Fibroblast of the aortic adventitia (primary cell): ENCODE measurements at regions not wholly inside any gene's neighbourhood (a gene's known extent, or its start where the extent isn't known, plus 50 kb on each side); places are given as distances from the start of the nearest gene placed in this dataset.

Experiments used
- DNase-seq: peaks from one replicate; pipeline ENCODE4 v3.0.0-alpha.2; 2010; ENCODE audit warnings: low read depth
- H3K4me3 ChIP-seq: 2 replicates; pipeline ENCODE4 v1.5.1; 2011; ENCODE audit warnings: low read depth, mild to moderate bottlenecking, control low read depth, low read length, moderate library complexity
- TF ChIP-seq, protein P1 (sequence below): IDR thresholded peaks from 2 replicates; pipeline ENCODE4 v1.5.1; 2011; ENCODE audit warnings: mild to moderate bottlenecking, low read length, control low read depth, inconsistent platforms; ENCODE audit not compliant: insufficient read depth

DNA sequence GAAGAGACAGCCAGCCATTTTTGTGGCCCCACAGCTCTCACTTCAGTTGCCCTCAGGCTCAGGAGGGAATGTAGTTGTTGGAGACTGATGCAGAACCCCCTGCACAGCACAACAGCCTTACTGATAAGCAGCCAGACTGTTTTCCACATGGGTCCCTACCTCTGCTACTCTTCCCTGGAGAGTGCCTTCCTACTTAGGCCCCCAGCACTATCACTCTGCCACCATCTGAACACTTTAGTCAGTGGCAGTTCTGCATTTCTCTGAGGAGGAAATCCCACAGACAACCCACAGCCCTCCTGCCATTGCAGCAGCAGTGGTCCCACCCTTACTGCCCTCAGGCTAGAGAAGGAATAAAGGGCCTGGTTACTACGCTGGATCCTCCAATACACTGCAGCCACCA is 61.8 kb upstream of the PTPRD start:
- TF ChIP-seq, protein P1, sequence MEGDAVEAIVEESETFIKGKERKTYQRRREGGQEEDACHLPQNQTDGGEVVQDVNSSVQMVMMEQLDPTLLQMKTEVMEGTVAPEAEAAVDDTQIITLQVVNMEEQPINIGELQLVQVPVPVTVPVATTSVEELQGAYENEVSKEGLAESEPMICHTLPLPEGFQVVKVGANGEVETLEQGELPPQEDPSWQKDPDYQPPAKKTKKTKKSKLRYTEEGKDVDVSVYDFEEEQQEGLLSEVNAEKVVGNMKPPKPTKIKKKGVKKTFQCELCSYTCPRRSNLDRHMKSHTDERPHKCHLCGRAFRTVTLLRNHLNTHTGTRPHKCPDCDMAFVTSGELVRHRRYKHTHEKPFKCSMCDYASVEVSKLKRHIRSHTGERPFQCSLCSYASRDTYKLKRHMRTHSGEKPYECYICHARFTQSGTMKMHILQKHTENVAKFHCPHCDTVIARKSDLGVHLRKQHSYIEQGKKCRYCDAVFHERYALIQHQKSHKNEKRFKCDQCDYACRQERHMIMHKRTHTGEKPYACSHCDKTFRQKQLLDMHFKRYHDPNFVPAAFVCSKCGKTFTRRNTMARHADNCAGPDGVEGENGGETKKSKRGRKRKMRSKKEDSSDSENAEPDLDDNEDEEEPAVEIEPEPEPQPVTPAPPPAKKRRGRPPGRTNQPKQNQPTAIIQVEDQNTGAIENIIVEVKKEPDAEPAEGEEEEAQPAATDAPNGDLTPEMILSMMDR = no peak
- DNase-seq = no peak
- no peak overlapping the region for H3K4me3 ChIP-seq

DNA sequence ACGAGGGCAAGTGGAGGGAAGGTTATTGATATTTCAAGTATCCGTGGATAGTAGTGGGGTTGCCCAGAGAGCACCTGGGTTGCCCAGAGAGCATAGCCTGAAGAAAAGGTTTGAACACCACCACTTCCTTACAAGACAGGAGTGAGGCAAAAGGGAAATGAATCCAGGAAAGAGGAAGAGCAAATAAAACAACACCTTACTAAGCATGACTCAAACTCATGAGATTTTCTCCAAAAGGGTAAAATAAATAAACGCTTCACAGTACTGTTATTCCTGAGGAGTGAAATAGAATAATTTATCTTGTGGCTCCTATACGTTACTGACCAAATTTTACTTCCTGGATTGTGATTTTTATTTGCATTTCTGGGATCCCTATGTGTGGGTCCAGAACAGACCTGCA is 65.2 kb upstream of the PTPRD start:
- no peak for DNase-seq
- TF ChIP-seq, protein P1 = no peak
- no peak overlapping the region for H3K4me3 ChIP-seq

DNA sequence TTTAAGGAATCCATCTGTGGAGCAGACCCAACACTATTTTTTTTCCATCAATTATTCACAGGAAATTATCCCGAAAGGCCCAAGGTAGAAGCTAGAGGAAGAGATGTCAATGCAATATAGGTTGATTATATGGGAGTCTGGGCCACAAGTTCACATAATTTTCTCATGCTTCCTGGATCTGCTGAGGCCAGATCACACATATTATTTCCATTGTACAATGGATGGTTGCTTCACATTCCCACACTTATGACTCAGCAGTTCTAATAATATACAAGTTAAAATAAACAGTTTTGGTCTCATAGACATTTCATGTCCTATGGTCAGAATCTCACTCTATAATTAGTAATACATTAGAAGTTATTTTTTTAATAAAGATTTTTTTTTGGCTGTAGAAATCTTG is 66.0 kb upstream of the PTPRD start:
- DNase-seq = no peak
- TF ChIP-seq, protein P1 = no peak
- no peak overlapping the region for H3K4me3 ChIP-seq

DNA sequence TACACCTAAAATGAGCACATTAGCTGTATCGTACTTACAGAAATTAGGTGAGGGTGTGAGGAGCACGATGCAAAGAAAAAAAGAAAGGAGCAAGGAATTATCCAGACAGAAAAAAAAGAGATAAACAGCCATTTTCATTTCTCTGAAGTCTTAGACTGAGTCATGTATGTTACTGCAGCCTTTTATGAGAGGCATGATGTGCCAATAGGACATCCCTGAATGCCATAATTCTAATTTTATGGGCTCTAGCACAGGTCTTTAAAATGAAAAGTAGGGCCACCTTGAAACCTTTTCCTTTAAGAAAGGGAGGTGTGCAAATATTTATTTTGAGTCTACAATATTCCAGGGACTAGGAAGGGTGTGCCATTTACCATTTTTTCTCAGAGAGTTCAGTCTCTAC is 74.1 kb upstream of the PTPRD start:
- DNase-seq = no peak
- no peak overlapping the region for H3K4me3 ChIP-seq
- TF ChIP-seq, protein P1 = no peak

DNA sequence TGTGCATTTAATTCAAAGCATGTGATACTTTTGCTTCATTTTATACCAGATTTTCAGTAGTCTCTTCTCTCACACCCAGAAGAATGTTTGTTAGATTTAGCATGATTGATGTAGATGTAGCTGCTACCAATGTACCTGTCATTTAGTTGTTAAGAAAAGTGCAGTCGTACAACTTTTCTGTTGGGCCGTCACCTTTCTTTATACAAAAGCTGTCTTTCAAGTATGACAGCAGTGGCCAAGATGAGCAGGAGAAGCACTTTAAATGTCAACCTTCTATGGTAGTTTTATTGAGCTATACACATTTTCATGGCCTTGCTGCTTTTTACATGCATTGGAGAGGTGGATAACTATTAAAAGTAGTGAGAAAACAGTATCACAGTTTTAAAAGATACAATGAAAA is 77.7 kb upstream of the PTPRD start:
- TF ChIP-seq, protein P1 = no peak
- DNase-seq = no peak

DNA sequence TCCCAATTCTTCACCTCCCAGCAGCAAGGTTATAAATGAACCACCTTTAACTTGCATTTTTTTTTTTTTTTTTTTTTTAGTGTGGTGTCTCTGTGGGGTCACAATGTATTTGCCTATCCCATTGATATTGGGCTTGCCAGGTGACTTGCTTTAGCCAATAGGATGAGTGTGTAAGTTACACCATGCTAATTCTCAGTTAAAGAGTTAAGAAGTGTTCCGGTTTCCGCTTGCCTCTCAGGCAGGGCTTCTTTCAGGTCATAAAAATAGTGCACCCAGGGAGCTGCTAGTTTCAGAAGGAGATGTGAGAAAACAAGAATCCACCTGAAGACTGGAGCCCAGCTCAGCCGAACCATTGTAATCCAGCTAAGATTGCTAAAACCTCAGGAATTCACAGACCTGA is 84.2 kb upstream of the PTPRD start:
- H3K4me3 ChIP-seq = no peak overlapping the region
- TF ChIP-seq, protein P1 = no peak
- DNase-seq = no peak

More for the DNA sequence above, 77.7 kb upstream of the PTPRD start:
- H3K4me3 ChIP-seq = no peak overlapping the region

GRCh38 chr9:10700291-10700690 is 87.5 kb upstream of the PTPRD start:
- TF ChIP-seq, protein P1 = no peak
- no peak overlapping the region for H3K4me3 ChIP-seq
- no peak for DNase-seq
